Fibroblast of skin of left quadriceps (primary cell): ENCODE measurements at regions not wholly inside any gene's neighbourhood (a gene's known extent, or its start where the extent isn't known, plus 50 kb on each side); places are given as distances from the start of the nearest gene placed in this dataset.
"Not testable (repeated sequence)": the region's sequence is repeated elsewhere in the genome, so short reads cannot be mapped to it uniquely, and the experiment has no call there.

Experiments
- DNase-seq, 2 experiments: peaks; one replicate each; pipeline ENCODE4 v3.0.0-alpha.2; 2013; ENCODE audit warnings: low read depth in 2 of 2

DNA sequence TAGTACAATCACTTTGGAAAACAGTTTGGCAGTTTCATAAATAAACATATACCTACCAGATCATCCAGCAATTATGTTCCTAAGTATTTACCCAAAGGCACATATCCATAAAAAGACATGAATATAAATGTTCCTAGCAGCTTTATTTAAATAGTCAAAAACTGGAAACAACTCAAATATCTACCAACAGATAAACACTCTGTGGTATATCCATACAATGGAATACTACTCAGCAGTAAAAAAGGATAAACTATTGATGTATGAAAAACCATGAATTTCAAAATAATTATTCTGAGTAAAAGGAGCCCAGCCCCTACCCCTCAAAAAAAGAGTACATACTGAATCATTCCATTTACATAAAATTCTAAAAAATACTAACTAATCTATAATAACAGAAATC is 232.7 kb upstream of the SLC30A5 start:
- no peak for DNase-seq

DNA sequence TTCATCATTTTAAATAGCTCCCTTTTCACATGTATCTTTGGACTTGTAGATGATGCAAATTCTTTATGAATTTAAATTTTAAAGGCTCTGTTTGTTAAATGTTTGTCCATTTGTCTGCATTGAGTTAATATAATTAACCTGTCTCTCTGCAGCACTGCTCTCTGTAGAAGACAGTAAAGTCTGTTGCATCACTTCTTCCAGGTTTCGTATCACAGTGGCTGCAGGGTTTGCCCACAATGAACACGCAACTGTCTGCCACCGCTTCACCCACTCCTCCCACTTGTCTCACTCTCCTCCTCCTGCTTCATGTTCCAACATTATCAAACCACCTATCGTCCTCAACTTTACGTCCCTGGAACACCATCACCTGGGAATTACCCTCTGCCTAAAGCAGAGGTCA is 231.3 kb upstream of the SLC30A5 start:
- DNase-seq, result no peak

DNA sequence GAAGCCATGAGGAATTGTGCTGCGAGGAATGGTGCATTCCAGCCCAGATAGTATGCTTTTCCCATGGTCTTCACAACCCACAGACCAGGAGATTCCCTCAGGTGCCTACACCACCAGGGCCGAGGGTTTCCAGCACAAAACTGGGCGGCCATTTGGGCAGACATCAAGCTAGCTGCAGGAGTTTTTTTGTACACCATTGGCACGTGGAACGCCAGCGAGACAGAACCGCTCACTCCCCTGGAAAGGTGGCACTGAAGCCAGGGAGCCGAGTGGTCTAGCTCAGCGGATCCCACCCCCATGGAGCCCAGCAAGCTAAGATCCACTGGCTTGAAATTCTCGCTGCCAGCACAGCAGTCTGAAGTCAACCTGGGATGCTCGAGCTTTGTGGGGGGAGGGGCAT is 228.6 kb upstream of the SLC30A5 start:
- DNase-seq, result not testable (repeated sequence)

DNA sequence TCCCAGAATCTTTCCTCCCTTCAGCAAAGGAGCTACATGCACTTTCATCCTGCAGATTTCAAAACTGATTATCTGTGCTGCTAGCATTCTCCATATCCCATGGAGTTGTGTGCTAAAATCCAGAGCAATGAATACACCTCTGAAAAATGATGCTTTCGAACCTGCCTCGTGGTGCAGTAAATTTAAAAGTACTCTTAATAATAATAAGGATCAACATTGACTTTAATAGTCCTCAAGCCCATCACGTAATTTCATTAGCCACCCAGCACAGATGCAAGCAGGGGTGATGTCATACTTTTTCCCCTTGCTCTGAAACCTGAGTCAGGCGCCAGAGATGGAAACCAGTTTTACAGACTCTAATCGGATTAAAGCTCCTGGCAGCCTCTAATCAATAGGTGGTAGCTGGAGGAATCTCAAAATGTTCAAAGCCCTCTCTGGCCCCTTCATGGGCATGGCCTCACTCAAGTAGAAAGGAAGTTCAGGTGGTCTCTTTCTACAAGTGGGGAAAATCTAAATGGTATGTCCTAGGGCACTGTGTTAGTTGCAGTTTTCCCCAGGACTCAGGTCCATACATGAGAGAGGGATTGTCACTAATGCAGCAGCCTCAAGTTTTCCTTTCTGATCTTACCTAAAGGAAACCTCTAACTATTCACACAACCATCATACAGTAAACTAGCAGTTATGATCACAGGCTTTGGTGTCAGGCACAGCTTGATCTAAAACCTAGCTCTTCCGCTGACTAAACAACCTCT is 221.6 kb upstream of the SLC30A5 start:
- peak in 1 of 2 experiments; percentile 6 for DNase-seq

DNA sequence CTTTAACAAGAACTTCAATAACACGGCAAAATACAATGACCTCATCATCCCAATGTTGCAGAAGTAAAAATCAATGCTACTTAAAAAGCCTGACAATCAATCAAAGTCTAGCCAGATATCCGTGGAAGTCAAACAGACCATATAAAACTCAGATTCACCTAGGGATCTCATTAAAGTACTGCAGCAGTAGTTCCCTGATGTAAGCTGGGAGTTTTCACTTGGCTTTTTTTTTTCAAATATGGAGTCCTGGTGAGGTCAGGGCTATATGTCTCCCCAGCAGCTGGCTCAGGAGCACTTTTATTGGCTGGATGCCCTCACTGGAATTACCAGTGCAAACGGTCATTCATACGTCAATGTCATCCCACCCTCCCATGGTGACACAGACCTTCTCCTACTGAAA is 220.6 kb upstream of the SLC30A5 start:
- no peak for DNase-seq

DNA sequence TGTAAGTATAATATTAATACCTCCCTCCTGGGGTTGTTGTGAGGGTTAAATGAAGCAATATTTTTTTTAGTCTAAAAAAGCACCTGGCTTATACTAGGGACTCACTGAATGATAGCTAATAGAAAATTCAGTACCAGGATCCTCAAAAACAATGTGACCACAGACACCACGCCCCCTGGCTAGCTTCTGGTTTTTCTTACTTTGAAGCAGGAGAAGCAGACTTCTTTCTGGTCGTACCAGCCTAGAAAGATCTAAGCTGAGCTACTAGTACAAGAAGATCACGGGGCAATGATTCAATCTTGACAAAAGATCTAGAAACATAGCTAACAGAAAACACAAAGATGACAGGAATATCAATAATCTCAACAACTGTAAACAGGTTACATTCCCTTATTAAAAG is 218.5 kb upstream of the SLC30A5 start:
- no peak for DNase-seq

DNA sequence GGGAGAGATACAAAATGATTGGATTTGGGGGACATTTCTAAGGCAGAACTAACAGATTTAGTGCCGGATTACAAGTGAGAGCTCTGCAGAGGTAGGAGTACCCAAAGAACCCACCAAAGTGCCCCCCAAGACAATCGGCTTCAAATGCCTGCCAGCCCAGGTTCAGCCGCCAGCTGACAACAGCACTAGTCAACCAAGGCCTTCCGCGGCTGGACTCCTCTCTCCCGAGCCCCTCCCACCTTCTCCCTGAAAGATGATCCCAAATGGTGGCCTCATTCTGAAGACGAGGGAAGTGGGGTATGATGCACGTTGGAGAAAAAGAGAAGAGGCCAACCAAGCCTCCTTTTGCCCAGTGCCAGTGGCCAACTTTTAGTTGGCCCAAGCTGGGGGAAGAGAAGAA is 210.4 kb upstream of the SLC30A5 start:
- no peak for DNase-seq

DNA sequence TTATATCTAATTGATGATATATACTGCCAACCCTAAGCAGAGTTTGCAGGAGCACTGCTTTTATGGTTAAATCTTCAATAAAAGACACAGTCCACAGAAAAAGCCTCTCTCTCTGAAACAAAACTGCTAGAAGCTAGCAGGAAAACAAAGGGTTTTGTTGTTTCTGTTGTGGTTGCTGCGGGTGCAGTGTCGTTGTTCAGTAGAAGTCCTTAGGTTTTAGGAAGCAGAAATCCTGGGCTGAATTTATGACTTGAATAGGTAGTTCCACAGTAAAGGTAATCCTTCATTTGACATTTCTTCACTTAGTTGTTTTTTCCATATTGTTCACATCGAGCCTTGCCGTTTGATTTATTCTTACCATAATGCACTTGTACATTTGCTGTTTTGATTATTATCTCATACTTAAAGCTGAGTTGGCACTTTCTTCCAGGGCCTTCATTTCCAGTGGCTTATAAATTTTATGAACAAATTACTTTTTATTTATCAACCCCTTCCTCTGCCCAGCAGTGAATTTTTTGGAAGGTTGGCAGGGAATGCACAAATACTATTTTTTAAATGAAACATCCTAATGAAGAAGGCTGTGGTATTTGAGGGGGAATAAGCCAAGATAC is 209.6 kb upstream of the SLC30A5 start:
- DNase-seq, result no peak

DNA sequence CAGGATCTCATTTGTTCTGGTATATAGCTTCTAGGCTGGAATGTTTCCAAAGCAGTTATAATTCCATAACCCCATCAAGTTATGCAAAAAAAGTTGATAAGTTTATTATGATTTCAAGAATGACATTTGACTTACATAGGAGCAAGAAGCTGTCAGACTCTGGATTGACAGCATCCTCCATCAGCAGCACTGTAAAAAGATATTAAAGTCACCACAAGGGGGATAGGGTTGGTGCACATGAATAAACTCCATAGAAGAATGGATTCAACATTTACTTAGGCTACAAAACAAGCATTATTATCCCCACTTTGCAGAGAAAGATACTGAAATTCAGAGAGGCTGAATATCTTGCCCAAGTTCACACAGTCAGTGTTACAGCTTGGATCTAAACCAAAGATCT is 208.9 kb upstream of the SLC30A5 start:
- DNase-seq, result no peak

DNA sequence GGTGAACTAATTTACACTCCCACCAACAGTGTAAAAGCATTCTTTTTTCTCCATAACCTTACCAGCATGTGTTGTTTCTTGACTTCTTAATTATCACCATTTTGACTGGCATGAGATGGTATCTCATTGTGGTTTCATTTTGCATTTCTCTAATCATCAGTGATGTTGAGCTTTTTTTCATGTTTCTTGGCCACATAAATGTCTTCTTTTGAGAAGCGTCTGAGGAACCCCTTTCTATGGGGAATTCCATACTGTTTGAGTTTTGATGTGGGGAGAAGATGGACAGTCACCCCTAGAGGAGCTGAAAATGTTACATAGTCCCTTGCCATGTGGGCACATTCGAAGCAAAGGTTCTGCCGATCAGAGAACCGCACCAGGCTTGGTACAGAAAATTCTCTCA is 207.0 kb upstream of the SLC30A5 start:
- no peak for DNase-seq

DNA sequence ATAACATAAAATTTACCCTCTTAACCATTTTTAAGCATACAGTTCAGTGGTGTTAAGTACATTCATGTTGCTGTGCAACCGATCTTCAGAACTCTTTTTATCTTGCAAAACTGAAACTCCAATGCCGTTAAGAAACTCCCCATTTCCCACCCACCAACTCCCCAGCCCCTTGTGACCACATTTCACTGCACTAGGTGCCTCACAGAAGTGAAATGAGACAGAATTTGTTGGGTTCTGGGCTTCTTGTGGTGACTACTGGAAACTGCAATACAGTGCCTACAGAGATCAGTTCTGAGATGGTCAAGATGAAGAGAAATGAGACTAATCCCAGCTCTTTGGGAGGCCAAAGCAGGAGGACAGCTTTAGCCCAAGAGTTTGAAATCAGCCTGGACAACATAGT is 202.1 kb upstream of the SLC30A5 start:
- DNase-seq, result no peak

DNA sequence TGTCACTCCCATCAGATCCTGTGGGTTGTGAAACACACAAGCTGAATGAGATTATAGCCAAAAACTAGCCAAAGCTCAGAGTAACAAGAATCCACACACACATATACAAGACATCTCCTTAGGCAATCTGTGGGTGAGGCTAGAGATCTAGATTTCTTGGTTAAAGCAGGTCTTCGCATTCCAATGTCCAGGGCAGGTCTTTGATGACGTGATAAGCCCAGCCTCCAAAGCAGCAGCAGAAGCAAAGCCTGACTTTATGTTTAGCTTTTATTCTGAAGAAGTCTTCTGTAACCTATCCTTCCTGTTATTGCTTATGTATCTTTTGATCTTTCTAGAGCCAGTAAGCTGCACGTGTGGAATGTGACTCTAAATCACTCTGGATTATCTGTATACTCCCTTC is 199.1 kb upstream of the SLC30A5 start:
- DNase-seq, result no peak

DNA sequence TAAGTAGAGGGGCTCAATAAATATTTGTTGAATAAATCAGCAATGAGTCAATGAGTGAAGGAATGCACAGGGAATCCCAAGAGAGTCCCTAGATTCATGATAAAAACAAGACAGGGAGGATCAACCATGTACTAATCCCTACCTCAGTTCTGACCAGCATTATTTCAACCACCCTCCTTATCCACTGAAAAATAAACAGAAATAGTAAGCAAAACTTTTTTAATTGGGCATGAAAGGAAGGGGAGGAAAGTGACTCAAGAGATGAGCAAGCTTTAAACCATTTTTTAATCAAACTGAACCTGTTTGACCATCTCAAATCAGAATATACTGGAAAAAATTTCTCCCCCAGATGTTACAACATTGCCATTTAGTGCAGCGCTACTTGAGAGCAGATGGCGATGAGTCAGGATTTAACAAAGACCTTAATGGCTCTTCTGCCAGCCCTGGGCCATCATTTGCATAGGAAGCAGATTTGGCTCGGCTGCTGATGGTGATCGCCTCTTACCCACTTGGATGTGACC is 194.8 kb upstream of the SLC30A5 start:
- DNase-seq, result peak; percentile 68 to 73

DNA sequence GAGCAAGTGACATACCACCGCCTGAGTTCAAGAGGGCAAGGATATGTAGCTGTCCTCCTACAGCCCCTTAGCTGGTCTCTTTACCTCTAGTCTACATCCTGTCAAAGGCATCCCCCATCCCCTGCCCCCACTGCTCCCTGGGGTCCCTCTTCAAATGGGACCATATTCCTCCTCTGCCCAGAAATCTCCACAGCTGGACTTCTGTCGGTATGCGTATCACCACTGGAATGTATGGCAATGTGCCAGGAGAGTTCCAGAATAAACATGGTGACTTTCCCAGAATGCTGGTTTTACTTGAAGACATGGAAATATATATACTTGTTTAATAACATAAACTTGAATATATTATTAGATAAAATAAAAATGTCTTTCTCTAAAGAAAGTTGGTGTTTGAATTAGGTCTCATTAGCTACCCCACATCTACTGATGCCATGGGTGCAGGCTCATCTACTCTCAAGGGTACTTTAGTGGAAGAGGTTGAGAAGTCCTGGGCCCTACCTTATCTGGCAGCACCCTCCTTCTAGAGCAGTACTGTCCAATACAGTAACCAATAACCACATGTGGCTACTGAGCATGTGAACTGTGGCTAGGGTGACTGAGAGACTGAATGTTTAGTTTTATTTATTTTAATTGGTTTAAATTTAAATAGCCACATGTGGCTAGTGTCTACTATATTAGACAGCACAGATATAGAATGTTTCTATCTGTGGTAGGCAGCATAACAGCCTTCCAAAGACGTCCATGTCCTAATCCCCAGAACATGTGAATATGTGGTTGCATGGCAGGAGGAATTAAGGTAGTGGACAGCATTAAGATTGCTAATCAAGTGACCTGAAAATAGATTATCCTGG is 181.7 kb upstream of the SLC30A5 start:
- DNase-seq, result peak; percentile 59 to 68

DNA sequence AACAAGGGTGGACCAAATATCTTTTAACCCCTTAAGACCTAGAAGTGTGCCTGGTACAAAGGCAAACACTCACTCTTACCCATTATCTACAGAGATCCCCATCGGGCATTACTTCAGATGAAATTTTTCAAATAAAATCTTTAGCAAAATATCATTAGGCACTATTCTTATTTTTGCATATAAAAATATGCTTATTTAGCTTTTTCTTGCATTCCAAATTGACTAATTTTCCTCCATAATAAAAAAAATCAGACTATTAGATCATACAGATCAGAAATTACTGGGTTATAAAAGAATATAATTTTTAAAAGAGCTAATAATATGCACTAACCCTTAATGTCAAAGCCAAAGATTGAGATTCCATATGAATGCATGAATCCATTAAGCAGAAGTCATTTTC is 178.7 kb upstream of the SLC30A5 start:
- DNase-seq, result no peak

DNA sequence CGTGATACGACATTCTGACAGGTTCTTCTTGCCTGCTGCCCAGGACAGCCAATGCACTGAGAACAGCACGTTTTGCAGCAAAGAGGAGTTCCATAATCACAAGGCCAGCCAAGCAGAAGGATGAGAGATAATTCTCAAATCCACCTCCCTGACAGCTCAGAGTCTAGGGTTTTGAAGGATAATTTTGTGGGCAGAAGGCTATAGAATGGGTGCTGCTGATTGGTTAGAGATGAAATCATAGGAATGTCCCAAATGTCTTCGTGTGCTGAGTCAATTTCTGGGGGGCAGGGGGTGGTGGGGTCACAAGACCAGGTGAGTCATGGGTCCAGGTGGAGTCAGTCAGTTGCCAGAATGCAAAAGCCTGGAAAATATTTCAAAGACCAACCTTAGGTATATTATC is 175.5 kb upstream of the SLC30A5 start:
- no peak for DNase-seq

DNA sequence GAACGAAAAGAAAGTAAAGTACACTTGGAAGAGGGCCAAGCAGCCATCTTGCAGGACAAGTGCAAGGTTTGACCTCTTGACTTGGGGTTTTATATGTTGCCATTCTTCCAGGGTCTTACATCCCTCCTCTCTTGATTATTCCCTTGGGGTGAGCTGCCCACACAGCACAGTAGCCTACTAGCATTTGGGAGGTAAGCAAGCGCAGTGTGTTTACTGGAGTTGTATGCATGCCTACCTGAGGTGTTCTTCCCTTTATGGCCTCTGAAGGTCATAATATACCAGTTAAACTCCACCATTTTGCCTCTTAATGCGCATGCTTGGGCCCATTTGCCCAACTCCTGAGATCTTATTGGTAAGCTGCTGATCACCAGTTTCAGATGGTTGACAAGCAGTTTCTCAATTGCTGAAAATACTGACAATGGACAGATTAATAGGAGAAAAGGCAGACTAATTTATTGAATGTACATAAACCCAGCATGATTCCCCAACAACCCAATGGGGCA is 173.8 kb upstream of the SLC30A5 start:
- no peak for DNase-seq

DNA sequence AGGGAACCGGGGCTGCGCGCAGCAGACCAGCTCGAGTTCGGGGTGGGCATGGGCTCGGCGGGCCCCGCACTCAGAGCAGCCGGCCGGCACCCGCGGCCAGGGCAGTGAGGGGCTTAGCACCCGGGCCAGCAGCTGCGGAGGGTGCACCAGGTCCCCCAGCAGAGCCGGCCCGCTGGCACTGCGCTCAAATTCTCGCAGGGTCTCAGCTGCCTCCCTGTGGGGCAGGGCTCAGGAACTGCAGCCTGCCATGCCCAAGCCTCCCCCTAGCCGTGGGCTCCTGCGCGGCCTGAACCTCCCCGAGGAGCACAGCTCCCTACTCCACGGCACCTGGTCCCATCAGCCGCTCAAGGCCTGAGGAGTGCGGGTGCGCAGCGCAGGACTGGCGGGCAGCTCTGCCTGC is 172.9 kb upstream of the SLC30A5 start:
- no peak for DNase-seq

DNA sequence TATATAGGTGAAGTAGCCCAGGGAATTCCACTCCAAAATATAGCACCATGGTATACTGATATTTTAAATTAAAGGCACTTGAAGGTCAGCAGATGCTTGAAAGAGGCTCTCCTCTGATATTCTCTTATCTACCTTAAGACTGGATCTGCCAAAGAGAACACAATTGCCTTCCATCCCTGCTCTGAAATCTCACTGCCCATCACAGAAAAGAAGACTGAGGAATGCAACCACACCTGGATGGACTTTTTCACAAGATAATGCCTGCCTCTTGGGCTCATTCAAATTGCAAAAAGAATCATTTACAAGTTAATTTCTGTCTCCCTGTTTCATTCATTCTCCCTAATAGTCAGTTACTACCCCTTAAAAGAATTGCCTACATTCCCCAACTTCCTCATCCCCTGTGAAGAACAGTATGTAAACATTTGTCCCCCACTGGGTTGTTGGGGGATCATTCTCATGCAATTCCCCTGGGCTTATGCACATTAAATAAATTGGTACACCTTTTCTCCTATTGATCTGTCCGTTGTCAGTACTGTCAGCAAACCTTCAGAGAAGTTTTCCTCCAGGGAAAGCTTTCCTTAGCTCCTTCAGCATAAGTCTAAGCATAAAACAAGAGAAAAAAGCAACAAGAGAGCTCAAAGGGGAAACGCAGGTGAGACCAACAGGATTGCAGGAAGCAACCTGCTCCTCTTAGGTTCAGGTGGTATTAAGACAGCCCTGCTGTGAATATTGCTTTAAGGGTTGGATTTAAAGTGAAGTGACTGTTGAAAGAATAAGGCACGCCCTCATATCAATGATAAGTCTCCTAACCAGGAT is 171.4 kb upstream of the SLC30A5 start:
- DNase-seq, result no peak

DNA sequence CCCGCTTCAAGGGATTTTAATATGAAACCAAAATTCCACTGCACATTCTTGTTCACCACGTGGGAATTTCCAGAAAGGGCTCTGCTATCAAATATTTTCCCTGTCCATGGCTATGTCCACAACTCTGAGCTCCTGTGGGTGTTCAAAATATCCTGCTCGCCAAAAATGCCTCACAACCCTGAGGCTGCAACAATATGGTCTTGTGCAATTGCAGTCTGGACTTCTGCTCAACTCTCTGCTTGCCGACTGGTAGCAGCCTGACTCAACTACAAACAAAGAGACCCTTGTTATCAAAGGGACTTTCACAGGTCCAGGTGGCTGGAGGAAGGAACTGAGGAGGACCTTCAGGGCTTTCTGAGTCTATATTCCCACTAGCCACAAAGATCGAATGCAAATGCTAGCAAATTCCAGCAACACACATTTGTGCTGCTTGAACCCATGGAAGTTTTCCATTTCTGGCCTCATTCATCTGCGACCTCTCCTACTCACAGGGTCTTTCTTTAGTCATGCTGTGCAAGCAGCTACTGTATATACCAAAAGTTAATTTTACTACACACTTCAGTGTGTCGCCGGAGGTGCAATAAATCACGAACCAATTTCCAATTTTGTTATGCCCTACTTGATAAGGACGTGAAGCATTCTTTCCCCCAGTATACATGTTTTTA is 169.2 kb upstream of the SLC30A5 start:
- peak; percentile 39 to 51 for DNase-seq
